Neural cell (in vitro differentiated cells): ENCODE measurements at regions not wholly inside any gene's neighbourhood (a gene's known extent, or its start where the extent isn't known, plus 50 kb on each side); places are given as distances from the start of the nearest gene placed in this dataset.

Experiments
- H2AFZ ChIP-seq: fragments of 200-600, 300-800 bp; sonication (generic), shearing (Covaris generic); 2 replicates; pipeline ENCODE4 v1.6.0; 2014; ENCODE audit warnings: low read depth, mild to moderate bottlenecking, antibody characterized with exemption, low read length, moderate library complexity
- H3F3A ChIP-seq: fragments of 200-600 bp; shearing (Covaris generic); 2 replicates; pipeline ENCODE4 v1.6.1; 2016; ENCODE audit warnings: mild to moderate bottlenecking, moderate library complexity, mixed read lengths, antibody characterized with exemption, low read length; ENCODE audit not compliant: insufficient read depth, poor library complexity, severe bottlenecking
- H3K27ac ChIP-seq: fragments of 200-600, 300-800 bp; sonication (generic), shearing (Covaris generic); 2 replicates; pipeline ENCODE4 v1.5.1; 2014; ENCODE audit warnings: mild to moderate bottlenecking, low read length, moderate library complexity
- H3K27me3 ChIP-seq: fragments of 300-800, 200-600 bp; sonication (generic), shearing (Covaris generic); 2 replicates; pipeline ENCODE4 v1.6.0; 2014; ENCODE audit warnings: mild to moderate bottlenecking, low read depth, low read length, moderate library complexity; ENCODE audit not compliant: insufficient read depth
- H3K36me3 ChIP-seq: fragments of 300-800, 200-600 bp; sonication (generic), shearing (Covaris generic); 2 replicates; pipeline ENCODE4 v1.5.1; 2014; ENCODE audit warnings: mild to moderate bottlenecking, antibody characterized with exemption, low read length, moderate library complexity; ENCODE audit not compliant: insufficient read depth
- H3K4me2 ChIP-seq: fragments of 300-800, 200-600 bp; sonication (generic), shearing (Covaris generic); 2 replicates; pipeline ENCODE4 v1.6.0; 2014; ENCODE audit warnings: mild to moderate bottlenecking, low read length
- H3K4me3 ChIP-seq: fragments of 300-800, 200-600 bp; sonication (generic), shearing (Covaris generic); 2 replicates; pipeline ENCODE4 v1.5.1; 2014; ENCODE audit warnings: mild to moderate bottlenecking, low read length, moderate library complexity
- H3K79me2 ChIP-seq: fragments of 200-600 bp; shearing (Covaris generic); replicated peaks from 2 replicates; pipeline ENCODE4 v1.6.0; 2014; ENCODE audit warnings: mild to moderate bottlenecking, low read length, moderate library complexity; ENCODE audit not compliant: insufficient read depth
- H3K9ac ChIP-seq: fragments of 300-800, 200-600 bp; sonication (generic), shearing (Covaris generic); 2 replicates; pipeline ENCODE4 v1.6.1; 2016; ENCODE audit warnings: mild to moderate bottlenecking, low read length, mixed read lengths
- H3K9me2 ChIP-seq: fragments of 200-600 bp; shearing (Covaris generic); 2 replicates; pipeline ENCODE4 v1.6.1; 2016; ENCODE audit warnings: mild to moderate bottlenecking, low read length, mixed read lengths; ENCODE audit not compliant: insufficient read depth
- H3K9me3 ChIP-seq: fragments of 200-600, 300-800 bp; sonication (generic), shearing (Covaris generic); 2 replicates; pipeline ENCODE4 v1.6.1; 2016; ENCODE audit warnings: mild to moderate bottlenecking, mixed run types, low read length, moderate library complexity, mixed read lengths
- H4K20me1 ChIP-seq: fragments of 200-600 bp; shearing (Covaris generic); 2 replicates; pipeline ENCODE4 v1.6.1; 2016; ENCODE audit warnings: mild to moderate bottlenecking, mixed run types; ENCODE audit not compliant: insufficient read depth
- CTCF ChIP-seq: fragments of 450-650 bp; IDR thresholded peaks from 2 replicates; pipeline ENCODE4 v1.5.1; 2014; ENCODE audit warnings: antibody characterized with exemption, mild to moderate bottlenecking, moderate library complexity; ENCODE audit not compliant: poor library complexity, severe bottlenecking
- EP300 ChIP-seq: fragments of 450-650 bp; conservative IDR thresholded peaks from 2 replicates; pipeline ENCODE4 v1.6.1; 2014; ENCODE audit warnings: antibody characterized with exemption, mild to moderate bottlenecking, moderate library complexity; ENCODE audit not compliant: poor library complexity, severe bottlenecking
- EZH2 ChIP-seq: fragments of 200-600, 300-800 bp; shearing (Covaris generic), sonication (generic); IDR thresholded peaks from 2 replicates; pipeline ENCODE4 v1.6.1; 2014; ENCODE audit warnings: antibody characterized with exemption, low read length, borderline replicate concordance, mild to moderate bottlenecking; ENCODE audit not compliant: insufficient read depth, poor library complexity, severe bottlenecking
- MXI1 ChIP-seq: fragments of 450-650 bp; conservative IDR thresholded peaks from 2 replicates; pipeline ENCODE4 v1.6.1; 2014; ENCODE audit warnings: antibody characterized with exemption, mild to moderate bottlenecking; ENCODE audit not compliant: poor library complexity, severe bottlenecking
- POLR2AphosphoS5 ChIP-seq: IDR thresholded peaks from 2 replicates; pipeline ENCODE4 v1.6.1; 2012
- RAD21 ChIP-seq: fragments of 450-650 bp; conservative IDR thresholded peaks from 2 replicates; pipeline ENCODE4 v1.6.1; 2014; ENCODE audit warnings: antibody characterized with exemption, mild to moderate bottlenecking, moderate library complexity
- SMC3 ChIP-seq: fragments of 450-650 bp; conservative IDR thresholded peaks from 2 replicates; pipeline ENCODE4 v1.6.1; 2014; ENCODE audit warnings: antibody characterized with exemption, mild to moderate bottlenecking, moderate library complexity; ENCODE audit not compliant: poor library complexity
- TAF1 ChIP-seq: IDR thresholded peaks from 2 replicates; pipeline ENCODE4 v1.6.1; 2012; ENCODE audit warnings: low read depth
- TF ChIP-seq, protein P1 (sequence below): IDR thresholded peaks from 2 replicates; pipeline ENCODE4 v1.6.1; 2012; ENCODE audit warnings: borderline replicate concordance

- H3K27ac ChIP-seq: no peak overlapping the region
- TF ChIP-seq RAD21 (no peak), MXI1 (no peak), EZH2 (no peak), SMC3 (no peak), EP300 (no peak), POLR2AphosphoS5 (no peak)
- H3K79me2 ChIP-seq: no peaks in the 10 kb centered on the region
- H3K36me3 ChIP-seq: no peaks in the 10 kb centered on the region
- H2AFZ ChIP-seq: no peak overlapping the region
- H3K9me2 ChIP-seq: no peaks in the 10 kb centered on the region
- H3K9me3 ChIP-seq: no peaks in the 10 kb centered on the region
- no peak overlapping the region for H3K9ac ChIP-seq
- H3F3A ChIP-seq: no peaks in the 10 kb centered on the region
- no peak overlapping the region for H3K4me2 ChIP-seq
- H3K4me3 ChIP-seq: no peak overlapping the region
- no peaks in the 10 kb centered on the region for H3K27me3 ChIP-seq
- no peaks in the 10 kb centered on the region for H4K20me1 ChIP-seq
These were observed 356.4 kb upstream of the ESRRG start for GRCh38 chr1:217079584-217079983.

DNA sequence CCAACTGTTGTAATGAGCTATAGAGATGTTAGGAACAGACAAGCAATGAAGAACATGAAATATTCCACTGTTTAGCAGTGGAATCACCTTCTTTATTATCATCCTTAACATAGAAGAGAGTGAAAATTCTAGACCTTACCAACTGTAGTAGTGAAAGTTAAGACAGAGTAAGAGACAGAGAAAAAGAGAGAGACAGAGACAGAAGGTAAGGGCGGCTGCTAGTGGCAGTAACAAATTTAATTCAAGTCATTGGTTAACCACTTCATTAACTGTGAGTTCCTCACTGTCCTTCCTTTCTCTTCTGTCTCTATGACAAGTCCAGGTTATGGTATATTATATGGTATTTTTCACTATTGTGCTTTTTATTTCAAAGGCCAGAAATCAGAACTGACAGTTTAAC lies 355.7 kb upstream of the ESRRG start:
- no peak overlapping the region for H3K27ac ChIP-seq
- no peaks in the 10 kb centered on the region for H3K9me3 ChIP-seq
- H3F3A ChIP-seq: no peaks in the 10 kb centered on the region
- no peak overlapping the region for H3K4me2 ChIP-seq
- H3K9me2 ChIP-seq: no peaks in the 10 kb centered on the region
- H2AFZ ChIP-seq: no peak overlapping the region
- H3K9ac ChIP-seq: no peak overlapping the region
- H4K20me1 ChIP-seq: no peaks in the 10 kb centered on the region
- TF ChIP-seq, protein P1, sequence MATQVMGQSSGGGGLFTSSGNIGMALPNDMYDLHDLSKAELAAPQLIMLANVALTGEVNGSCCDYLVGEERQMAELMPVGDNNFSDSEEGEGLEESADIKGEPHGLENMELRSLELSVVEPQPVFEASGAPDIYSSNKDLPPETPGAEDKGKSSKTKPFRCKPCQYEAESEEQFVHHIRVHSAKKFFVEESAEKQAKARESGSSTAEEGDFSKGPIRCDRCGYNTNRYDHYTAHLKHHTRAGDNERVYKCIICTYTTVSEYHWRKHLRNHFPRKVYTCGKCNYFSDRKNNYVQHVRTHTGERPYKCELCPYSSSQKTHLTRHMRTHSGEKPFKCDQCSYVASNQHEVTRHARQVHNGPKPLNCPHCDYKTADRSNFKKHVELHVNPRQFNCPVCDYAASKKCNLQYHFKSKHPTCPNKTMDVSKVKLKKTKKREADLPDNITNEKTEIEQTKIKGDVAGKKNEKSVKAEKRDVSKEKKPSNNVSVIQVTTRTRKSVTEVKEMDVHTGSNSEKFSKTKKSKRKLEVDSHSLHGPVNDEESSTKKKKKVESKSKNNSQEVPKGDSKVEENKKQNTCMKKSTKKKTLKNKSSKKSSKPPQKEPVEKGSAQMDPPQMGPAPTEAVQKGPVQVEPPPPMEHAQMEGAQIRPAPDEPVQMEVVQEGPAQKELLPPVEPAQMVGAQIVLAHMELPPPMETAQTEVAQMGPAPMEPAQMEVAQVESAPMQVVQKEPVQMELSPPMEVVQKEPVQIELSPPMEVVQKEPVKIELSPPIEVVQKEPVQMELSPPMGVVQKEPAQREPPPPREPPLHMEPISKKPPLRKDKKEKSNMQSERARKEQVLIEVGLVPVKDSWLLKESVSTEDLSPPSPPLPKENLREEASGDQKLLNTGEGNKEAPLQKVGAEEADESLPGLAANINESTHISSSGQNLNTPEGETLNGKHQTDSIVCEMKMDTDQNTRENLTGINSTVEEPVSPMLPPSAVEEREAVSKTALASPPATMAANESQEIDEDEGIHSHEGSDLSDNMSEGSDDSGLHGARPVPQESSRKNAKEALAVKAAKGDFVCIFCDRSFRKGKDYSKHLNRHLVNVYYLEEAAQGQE: no peak
- no peak for TF ChIP-seq POLR2AphosphoS5
- TF ChIP-seq MXI1: no peak
- no peaks in the 10 kb centered on the region for H3K79me2 ChIP-seq
- no peaks in the 10 kb centered on the region for H3K27me3 ChIP-seq
- no peaks in the 10 kb centered on the region for H3K36me3 ChIP-seq
- H3K4me3 ChIP-seq: no peak overlapping the region

DNA sequence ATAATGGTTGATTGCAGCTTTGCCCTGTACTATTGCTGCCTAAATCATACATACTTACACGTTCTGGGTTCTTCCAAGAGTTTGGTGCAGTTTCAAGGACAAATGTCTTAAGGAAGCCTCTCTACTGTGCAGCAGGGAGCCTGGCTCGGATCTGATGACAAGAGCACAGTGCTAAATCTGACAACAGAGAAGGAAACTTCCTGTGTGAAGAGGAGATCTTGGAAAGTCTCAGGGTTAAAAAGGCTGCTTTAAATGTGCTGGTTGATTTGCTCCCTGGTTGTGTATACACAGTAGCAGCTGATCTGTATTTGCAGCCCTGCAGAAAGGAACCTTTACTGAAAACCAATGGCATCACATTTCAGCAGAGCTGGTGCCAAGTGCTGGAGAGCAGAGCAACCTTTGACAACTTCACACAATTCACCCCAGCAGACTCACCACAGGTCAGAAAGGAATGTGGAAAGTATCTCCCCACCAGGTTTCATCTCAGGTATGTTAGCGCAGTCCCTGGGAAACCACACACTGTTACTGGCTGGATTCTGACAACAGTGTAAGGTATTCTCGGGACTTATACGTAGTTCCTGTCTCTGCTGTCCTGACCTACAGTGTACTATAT lies 355.0 kb upstream of the ESRRG start:
- Histone ChIP-seq H3K79me2 (no peaks in the 10 kb centered on the region), H3K27ac (no peak overlapping the region), H3K27me3 (no peaks in the 10 kb centered on the region), H3F3A (no peaks in the 10 kb centered on the region), H2AFZ (no peak overlapping the region), H3K9me2 (no peaks in the 10 kb centered on the region), H3K9ac (no peak overlapping the region), H3K4me2 (no peak overlapping the region), H3K9me3 (no peaks in the 10 kb centered on the region), H3K4me3 (no peak overlapping the region), H4K20me1 (no peaks in the 10 kb centered on the region), H3K36me3 (no peaks in the 10 kb centered on the region)
- no peak for TF ChIP-seq MXI1
- TF ChIP-seq, protein P1: no peak
- no peak for TF ChIP-seq CTCF
- TF ChIP-seq EZH2: no peak
- TF ChIP-seq RAD21: no peak
- no peak for TF ChIP-seq TAF1
- no peak for TF ChIP-seq SMC3
- no peak for TF ChIP-seq EP300
- TF ChIP-seq POLR2AphosphoS5: no peak
